Stimulated activated CD8-positive, alpha-beta memory T cell treated with anti-CD3 and anti-CD28 coated beads, Interleukin-4, amount 100 ng/mL, for 1 hour (primary cell): ENCODE measurements at regions not wholly inside any gene's neighbourhood (a gene's known extent, or its start where the extent isn't known, plus 50 kb on each side); places are given as distances from the start of the nearest gene placed in this dataset.

ENCODE experiments used
- DNase-seq, 2 donors: peaks; one replicate each; pipeline ENCODE4 v3.0.0-alpha.2; 2020; ENCODE audit warnings: low read depth in 2 of 2, low spot score in 1 of 2

GRCh38 chr13:80284290-80284689 lies 56.6 kb downstream of the SPRY2 start:
- DNase-seq: no peak

GRCh38 chr13:80278706-80279105 lies 62.2 kb downstream of the SPRY2 start:
- no peak for DNase-seq

GRCh38 chr13:80276371-80277289 lies 64.3 kb downstream of the SPRY2 start:
- DNase-seq: no peak

- DNase-seq: no peak
Observed at GRCh38 chr13:80274643-80275042, 66.3 kb downstream of the SPRY2 start.

GRCh38 chr13:80273718-80274117 lies 67.2 kb downstream of the SPRY2 start:
- DNase-seq: no peak

GRCh38 chr13:80265348-80265747 lies 75.6 kb downstream of the SPRY2 start:
- no peak for DNase-seq

- DNase-seq: no peak
Observed at GRCh38 chr13:80263745-80264513, 77.0 kb downstream of the SPRY2 start.

- DNase-seq: no peak
Observed at GRCh38 chr13:80262051-80262695, 78.8 kb downstream of the SPRY2 start.

- no peak for DNase-seq
Observed at GRCh38 chr13:80259159-80259558, 81.8 kb downstream of the SPRY2 start.

GRCh38 chr13:80256352-80256932 lies 84.5 kb downstream of the SPRY2 start:
- DNase-seq: no peak

- no peak for DNase-seq
Observed at GRCh38 chr13:80255946-80256345, 85.0 kb downstream of the SPRY2 start.

GRCh38 chr13:80251403-80251802 lies 89.5 kb downstream of the SPRY2 start:
- DNase-seq: no peak

GRCh38 chr13:80250213-80250810 lies 90.6 kb downstream of the SPRY2 start:
- no peak for DNase-seq

GRCh38 chr13:80249516-80250212 lies 91.3 kb downstream of the SPRY2 start:
- DNase-seq: no peak

- DNase-seq: no peak
Observed at GRCh38 chr13:80245162-80245733, 95.7 kb downstream of the SPRY2 start.

- DNase-seq: no peak
Observed at GRCh38 chr13:80244574-80244973, 96.4 kb downstream of the SPRY2 start.

GRCh38 chr13:80242728-80243427 lies 98.0 kb downstream of the SPRY2 start:
- DNase-seq: no peak

- DNase-seq: no peak
Observed at GRCh38 chr13:80239571-80240255, 101.2 kb downstream of the SPRY2 start.

GRCh38 chr13:80239116-80239515 lies 101.8 kb downstream of the SPRY2 start:
- DNase-seq: no peak
